SK-N-SH treated with all-trans-retinoic acid at 6 μM for 48 hours (cell line): ENCODE measurements at regions not wholly inside any gene's neighbourhood (a gene's known extent, or its start where the extent isn't known, plus 50 kb on each side); places are given as distances from the start of the nearest gene placed in this dataset.
"Not testable (repeated sequence)": the region's sequence is repeated elsewhere in the genome, so short reads cannot be mapped to it uniquely, and the experiment has no call there.

Experiments
- ATAC-seq: fragments of 200-7000 bp; cut with Tn5 transposase; 3 replicates; pipeline ENCODE4 v1.9.1; 2020; ENCODE audit warnings: mild to moderate bottlenecking, moderate library complexity
- ARNTL ChIP-seq: fragments of 450-650 bp; formaldehyde crosslinking; IDR thresholded peaks from 2 replicates; pipeline ENCODE4 v1.5.0; 2020; ENCODE audit warnings: low read depth, mild to moderate bottlenecking, moderate library complexity, borderline replicate concordance
- BACH2 ChIP-seq: fragments of 250-450 bp; sonication (Bioruptor Pico); IDR thresholded peaks from 2 replicates; pipeline ENCODE4 v1.9.0; 2021; ENCODE audit warnings: mild to moderate bottlenecking, borderline replicate concordance
- CSDC2 ChIP-seq: fragments of 250-450 bp; sonication (Bioruptor Pico); IDR thresholded peaks from 2 replicates; pipeline ENCODE4 v1.5.0; 2020; ENCODE audit warnings: mild to moderate bottlenecking, moderate library complexity
- ESRRG ChIP-seq: fragments of 250-450 bp; sonication (Bioruptor Pico); IDR thresholded peaks from 2 replicates; pipeline ENCODE4 v1.6.1; 2021; ENCODE audit warnings: mild to moderate bottlenecking
- GLIS3 ChIP-seq: fragments of 250-450 bp; sonication (Bioruptor Pico); IDR thresholded peaks from 2 replicates; pipeline ENCODE4 v1.5.0; 2020; ENCODE audit warnings: mild to moderate bottlenecking, moderate library complexity
- ISL1 ChIP-seq: fragments of 250-450 bp; sonication (Bioruptor Pico); IDR thresholded peaks from 2 replicates; pipeline ENCODE4 v2.1.2; 2022; ENCODE audit warnings: mild to moderate bottlenecking, moderate library complexity
- OSR1 ChIP-seq: fragments of 250-450 bp; sonication (Bioruptor Pico); IDR thresholded peaks from 2 replicates; pipeline ENCODE4 v1.8.0; 2022; ENCODE audit warnings: moderate library complexity, mild to moderate bottlenecking, inconsistent platforms
- PPARA ChIP-seq: fragments of 250-450 bp; sonication (Bioruptor Pico); IDR thresholded peaks from 2 replicates; pipeline ENCODE4 v1.5.0; 2020; ENCODE audit warnings: mild to moderate bottlenecking, borderline replicate concordance
- RARB ChIP-seq: fragments of 250-450 bp; sonication (Bioruptor Pico); IDR thresholded peaks from 2 replicates; pipeline ENCODE4 v1.8.0; 2021; ENCODE audit warnings: mild to moderate bottlenecking, moderate library complexity
- SNAI2 ChIP-seq: fragments of 250-450 bp; sonication (Bioruptor Pico); IDR thresholded peaks from 2 replicates; pipeline ENCODE4 v1.5.0; 2020; ENCODE audit warnings: mild to moderate bottlenecking, moderate library complexity
- TCF4 ChIP-seq: fragments of 250-450 bp; sonication (Bioruptor Pico); IDR thresholded peaks from 2 replicates; pipeline ENCODE4 v1.8.0; 2021; ENCODE audit warnings: mild to moderate bottlenecking, moderate library complexity, borderline replicate concordance
- TOX ChIP-seq: fragments of 250-450 bp; sonication (Bioruptor Pico); IDR thresholded peaks from 2 replicates; pipeline ENCODE4 v1.8.0; 2021; ENCODE audit warnings: mild to moderate bottlenecking, moderate library complexity, borderline replicate concordance
- ZC3H10 ChIP-seq: fragments of 250-450 bp; sonication (Bioruptor Pico); IDR thresholded peaks from 2 replicates; pipeline ENCODE4 v1.5.1; 2021; ENCODE audit warnings: mild to moderate bottlenecking, moderate library complexity
- ZFP3 ChIP-seq: fragments of 250-450 bp; sonication (Bioruptor Pico); IDR thresholded peaks from 2 replicates; pipeline ENCODE4 v1.5.0; 2020; ENCODE audit warnings: mild to moderate bottlenecking, moderate library complexity
- ZFP30 ChIP-seq: fragments of 450-650 bp; formaldehyde crosslinking; IDR thresholded peaks from 2 replicates; pipeline ENCODE4 v1.5.0; 2022; ENCODE audit warnings: mild to moderate bottlenecking, moderate library complexity
- ZNF565 ChIP-seq: fragments of 450-650 bp; formaldehyde crosslinking; conservative IDR thresholded peaks from 2 replicates; pipeline ENCODE4 v1.5.0; 2020; ENCODE audit warnings: low read depth, mild to moderate bottlenecking, moderate library complexity
- ZNF70 ChIP-seq: fragments of 450-650 bp; formaldehyde crosslinking; IDR thresholded peaks from 2 replicates; pipeline ENCODE4 v1.5.0; 2020; ENCODE audit warnings: mild to moderate bottlenecking, moderate library complexity
- ZNF8 ChIP-seq: fragments of 450-650 bp; formaldehyde crosslinking; IDR thresholded peaks from 2 replicates; pipeline ENCODE4 v1.5.0; 2020; ENCODE audit warnings: mild to moderate bottlenecking, moderate library complexity
- TF ChIP-seq, protein P1 (sequence below): fragments of 250-450 bp; sonication (Bioruptor Pico); IDR thresholded peaks from 2 replicates; pipeline ENCODE4 v1.8.0; 2020; ENCODE audit warnings: mild to moderate bottlenecking, moderate library complexity, borderline replicate concordance
- TF ChIP-seq, protein P2 (sequence below): fragments of 250-450 bp; sonication (Bioruptor Pico); IDR thresholded peaks from 2 replicates; pipeline ENCODE4 v1.5.0; 2020; ENCODE audit warnings: mild to moderate bottlenecking, moderate library complexity
- TF ChIP-seq, protein P3 (sequence below): fragments of 250-450 bp; sonication (Bioruptor Pico); IDR thresholded peaks from 2 replicates; pipeline ENCODE4 v1.5.1; 2021; ENCODE audit warnings: mild to moderate bottlenecking, moderate library complexity
- TF ChIP-seq, protein P4 (sequence below): fragments of 250-450 bp; sonication (Bioruptor Pico); IDR thresholded peaks from 2 replicates; pipeline ENCODE4 v1.5.1; 2020; ENCODE audit warnings: low read depth, mild to moderate bottlenecking, moderate library complexity

DNA sequence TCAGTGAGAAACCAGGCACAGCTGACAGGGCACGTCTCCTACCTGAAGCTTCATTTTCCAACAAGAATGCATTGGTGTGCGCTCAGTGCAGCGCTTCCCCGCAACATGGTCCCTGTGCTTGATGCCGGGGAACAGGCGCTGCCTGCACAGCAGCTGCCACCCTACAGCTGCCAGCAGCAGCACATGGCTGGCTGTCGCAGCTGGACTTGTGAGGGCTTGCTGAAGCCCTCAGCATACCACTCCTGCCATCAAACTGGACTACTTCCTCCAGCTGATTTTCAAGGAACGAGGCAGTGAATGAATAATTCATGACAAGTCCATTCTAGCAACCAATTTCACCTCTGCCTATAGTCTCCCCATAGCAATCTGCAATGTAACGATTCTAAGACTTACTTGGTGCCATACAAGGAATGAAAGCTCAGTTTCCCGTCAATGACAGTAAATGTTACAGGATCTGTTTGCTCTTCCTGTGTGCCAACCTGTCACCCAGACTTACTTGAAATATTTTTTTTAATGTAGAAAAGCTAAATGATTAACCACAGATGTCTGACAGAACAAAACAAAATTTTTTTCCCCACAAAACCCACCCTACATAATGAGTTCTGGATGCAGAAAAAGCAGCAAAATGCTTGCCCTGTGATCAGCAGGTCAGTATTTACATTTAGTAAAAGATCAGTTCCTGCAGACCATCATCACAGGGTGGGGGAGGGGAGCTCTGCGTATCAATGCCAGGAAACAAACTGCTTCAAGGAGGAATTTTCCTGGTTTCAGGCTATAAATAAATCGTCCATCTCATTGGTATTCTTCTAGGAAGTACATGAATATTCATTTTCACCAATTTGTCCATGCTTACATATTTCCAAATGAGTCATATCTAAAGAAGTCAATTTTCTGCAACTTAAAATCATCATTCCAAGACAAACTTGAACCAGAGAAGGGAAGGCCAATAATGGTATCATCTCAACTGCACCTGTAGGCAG, 140.6 kb downstream of the ALOX5 start:
- TF ChIP-seq, protein P1, sequence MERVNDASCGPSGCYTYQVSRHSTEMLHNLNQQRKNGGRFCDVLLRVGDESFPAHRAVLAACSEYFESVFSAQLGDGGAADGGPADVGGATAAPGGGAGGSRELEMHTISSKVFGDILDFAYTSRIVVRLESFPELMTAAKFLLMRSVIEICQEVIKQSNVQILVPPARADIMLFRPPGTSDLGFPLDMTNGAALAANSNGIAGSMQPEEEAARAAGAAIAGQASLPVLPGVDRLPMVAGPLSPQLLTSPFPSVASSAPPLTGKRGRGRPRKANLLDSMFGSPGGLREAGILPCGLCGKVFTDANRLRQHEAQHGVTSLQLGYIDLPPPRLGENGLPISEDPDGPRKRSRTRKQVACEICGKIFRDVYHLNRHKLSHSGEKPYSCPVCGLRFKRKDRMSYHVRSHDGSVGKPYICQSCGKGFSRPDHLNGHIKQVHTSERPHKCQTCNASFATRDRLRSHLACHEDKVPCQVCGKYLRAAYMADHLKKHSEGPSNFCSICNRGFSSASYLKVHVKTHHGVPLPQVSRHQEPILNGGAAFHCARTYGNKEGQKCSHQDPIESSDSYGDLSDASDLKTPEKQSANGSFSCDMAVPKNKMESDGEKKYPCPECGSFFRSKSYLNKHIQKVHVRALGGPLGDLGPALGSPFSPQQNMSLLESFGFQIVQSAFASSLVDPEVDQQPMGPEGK (CRISPR knock-in tag) = no peak
- TF ChIP-seq ISL1 (CRISPR knock-in tag) (no peak), ZNF8 (CRISPR knock-in tag) (no peak), TCF4 (CRISPR knock-in tag) (no peak; the same call in 1 of the 2 replicates), TOX (CRISPR knock-in tag) (no peak), ESRRG (CRISPR knock-in tag) (no peak), ZNF70 (CRISPR knock-in tag) (no peak), ZFP3 (CRISPR knock-in tag) (no peak), ZC3H10 (CRISPR knock-in tag) (no peak), ZFP30 (CRISPR knock-in tag) (no peak), ARNTL (CRISPR knock-in tag) (no peak), BACH2 (CRISPR knock-in tag) (no peak), ZNF565 (no peak), GLIS3 (no peak), PPARA (no peak), CSDC2 (CRISPR knock-in tag) (no peak), OSR1 (CRISPR knock-in tag) (no peak), SNAI2 (CRISPR knock-in tag) (no peak)
- TF ChIP-seq, protein P2, sequence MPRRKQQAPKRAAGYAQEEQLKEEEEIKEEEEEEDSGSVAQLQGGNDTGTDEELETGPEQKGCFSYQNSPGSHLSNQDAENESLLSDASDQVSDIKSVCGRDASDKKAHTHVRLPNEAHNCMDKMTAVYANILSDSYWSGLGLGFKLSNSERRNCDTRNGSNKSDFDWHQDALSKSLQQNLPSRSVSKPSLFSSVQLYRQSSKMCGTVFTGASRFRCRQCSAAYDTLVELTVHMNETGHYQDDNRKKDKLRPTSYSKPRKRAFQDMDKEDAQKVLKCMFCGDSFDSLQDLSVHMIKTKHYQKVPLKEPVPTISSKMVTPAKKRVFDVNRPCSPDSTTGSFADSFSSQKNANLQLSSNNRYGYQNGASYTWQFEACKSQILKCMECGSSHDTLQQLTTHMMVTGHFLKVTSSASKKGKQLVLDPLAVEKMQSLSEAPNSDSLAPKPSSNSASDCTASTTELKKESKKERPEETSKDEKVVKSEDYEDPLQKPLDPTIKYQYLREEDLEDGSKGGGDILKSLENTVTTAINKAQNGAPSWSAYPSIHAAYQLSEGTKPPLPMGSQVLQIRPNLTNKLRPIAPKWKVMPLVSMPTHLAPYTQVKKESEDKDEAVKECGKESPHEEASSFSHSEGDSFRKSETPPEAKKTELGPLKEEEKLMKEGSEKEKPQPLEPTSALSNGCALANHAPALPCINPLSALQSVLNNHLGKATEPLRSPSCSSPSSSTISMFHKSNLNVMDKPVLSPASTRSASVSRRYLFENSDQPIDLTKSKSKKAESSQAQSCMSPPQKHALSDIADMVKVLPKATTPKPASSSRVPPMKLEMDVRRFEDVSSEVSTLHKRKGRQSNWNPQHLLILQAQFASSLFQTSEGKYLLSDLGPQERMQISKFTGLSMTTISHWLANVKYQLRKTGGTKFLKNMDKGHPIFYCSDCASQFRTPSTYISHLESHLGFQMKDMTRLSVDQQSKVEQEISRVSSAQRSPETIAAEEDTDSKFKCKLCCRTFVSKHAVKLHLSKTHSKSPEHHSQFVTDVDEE (CRISPR knock-in tag) = no peak
- TF ChIP-seq, protein P3, sequence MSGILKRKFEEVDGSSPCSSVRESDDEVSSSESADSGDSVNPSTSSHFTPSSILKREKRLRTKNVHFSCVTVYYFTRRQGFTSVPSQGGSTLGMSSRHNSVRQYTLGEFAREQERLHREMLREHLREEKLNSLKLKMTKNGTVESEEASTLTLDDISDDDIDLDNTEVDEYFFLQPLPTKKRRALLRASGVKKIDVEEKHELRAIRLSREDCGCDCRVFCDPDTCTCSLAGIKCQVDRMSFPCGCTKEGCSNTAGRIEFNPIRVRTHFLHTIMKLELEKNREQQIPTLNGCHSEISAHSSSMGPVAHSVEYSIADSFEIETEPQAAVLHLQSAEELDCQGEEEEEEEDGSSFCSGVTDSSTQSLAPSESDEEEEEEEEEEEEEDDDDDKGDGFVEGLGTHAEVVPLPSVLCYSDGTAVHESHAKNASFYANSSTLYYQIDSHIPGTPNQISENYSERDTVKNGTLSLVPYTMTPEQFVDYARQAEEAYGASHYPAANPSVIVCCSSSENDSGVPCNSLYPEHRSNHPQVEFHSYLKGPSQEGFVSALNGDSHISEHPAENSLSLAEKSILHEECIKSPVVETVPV (CRISPR knock-in tag) = no peak
- ATAC-seq = peak; percentile 72

DNA sequence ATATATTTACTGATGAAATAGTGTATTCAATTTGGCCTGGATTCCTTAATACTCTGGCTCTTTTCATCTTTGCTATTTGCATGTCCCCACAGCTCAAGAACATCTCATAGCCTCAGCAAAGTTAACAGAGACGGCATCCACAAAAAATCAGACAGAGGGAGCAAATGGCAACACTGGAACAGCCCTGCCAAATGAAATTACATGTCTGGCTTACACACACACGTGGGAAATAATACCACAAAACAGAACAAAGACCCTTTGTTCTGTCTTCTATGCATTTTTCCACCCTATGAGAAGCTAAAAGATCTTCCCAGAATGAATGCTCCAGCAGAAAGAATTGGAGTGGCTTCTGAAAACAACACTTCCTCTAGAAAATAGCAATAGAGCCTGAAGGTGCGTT, 139.5 kb downstream of the ALOX5 start:
- TF ChIP-seq CSDC2 (CRISPR knock-in tag) = no peak
- no peak for TF ChIP-seq GLIS3
- no peak for ATAC-seq

DNA sequence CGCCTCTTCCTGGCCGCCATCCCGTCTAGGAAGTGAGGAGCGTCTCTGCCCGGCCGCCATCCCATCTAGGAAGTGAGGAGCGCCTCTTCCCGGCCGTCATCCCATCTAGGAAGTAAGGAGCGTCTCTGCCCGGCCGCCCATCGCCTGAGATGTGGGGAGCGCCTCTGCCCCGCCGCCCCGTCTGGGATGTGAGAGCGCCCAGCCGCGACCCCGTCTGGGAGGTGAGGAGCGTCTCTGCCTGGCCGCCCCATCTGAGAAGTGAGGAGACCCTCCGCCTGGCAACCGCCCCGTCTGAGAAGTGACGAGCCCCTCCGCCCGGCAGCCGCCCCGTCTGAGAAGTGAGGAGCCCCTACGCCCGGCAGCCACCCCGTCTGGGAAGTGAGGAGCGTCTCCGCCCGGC, 137.9 kb downstream of the ALOX5 start:
- not testable (repeated sequence) for ATAC-seq

DNA sequence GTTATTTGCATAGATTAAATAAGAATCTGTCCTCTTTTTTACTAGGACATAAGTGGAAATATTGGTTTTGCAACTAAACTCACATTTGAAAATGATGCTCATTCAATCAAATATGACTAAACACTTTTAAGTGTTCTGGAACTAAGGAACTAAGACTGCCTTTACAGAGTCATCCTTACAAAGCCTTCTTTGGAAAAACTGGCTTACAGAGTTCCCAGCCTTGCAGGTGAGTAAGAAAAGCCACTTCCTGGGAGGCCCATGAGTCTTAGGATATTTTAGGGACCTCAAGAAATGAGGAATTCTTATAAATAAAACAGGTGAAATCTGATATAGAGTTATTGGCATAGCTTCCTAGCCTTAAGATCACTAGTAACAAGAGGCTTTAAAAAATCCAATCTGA, 135.5 kb downstream of the ALOX5 start:
- ATAC-seq = no peak
- TF ChIP-seq SNAI2 (CRISPR knock-in tag) (no peak), ZNF565 (no peak), TCF4 (CRISPR knock-in tag) (no peak), BACH2 (CRISPR knock-in tag) (no peak), OSR1 (CRISPR knock-in tag) (no peak), ZC3H10 (CRISPR knock-in tag) (no peak), ISL1 (CRISPR knock-in tag) (no peak), ESRRG (CRISPR knock-in tag) (no peak), ZNF70 (CRISPR knock-in tag) (no peak), RARB (CRISPR knock-in tag) (no peak), ZFP30 (CRISPR knock-in tag) (no peak), ZFP3 (CRISPR knock-in tag) (no peak)
- TF ChIP-seq, protein P1 (CRISPR knock-in tag) = no peak
- TF ChIP-seq, protein P3 (CRISPR knock-in tag) = no peak
- TF ChIP-seq, protein P4, sequence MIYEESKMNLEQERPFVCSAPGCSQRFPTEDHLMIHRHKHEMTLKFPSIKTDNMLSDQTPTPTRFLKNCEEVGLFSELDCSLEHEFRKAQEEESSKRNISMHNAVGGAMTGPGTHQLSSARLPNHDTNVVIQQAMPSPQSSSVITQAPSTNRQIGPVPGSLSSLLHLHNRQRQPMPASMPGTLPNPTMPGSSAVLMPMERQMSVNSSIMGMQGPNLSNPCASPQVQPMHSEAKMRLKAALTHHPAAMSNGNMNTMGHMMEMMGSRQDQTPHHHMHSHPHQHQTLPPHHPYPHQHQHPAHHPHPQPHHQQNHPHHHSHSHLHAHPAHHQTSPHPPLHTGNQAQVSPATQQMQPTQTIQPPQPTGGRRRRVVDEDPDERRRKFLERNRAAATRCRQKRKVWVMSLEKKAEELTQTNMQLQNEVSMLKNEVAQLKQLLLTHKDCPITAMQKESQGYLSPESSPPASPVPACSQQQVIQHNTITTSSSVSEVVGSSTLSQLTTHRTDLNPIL (CRISPR knock-in tag) = no peak
